NOMO-1 treated with DMSO at 0.1 percent for 48 hours (cell line): ENCODE measurements at regions not wholly inside any gene's neighbourhood (a gene's known extent, or its start where the extent isn't known, plus 50 kb on each side); places are given as distances from the start of the nearest gene placed in this dataset.
"Not testable (repeated sequence)": the region's sequence is repeated elsewhere in the genome, so short reads cannot be mapped to it uniquely, and the experiment has no call there.

Experiments used
- DNase-seq: peaks from one replicate; lab custom pipeline; 2025; ENCODE audit not compliant: unreplicated experiment; lab: John Stamatoyannopoulos, UW

DNA sequence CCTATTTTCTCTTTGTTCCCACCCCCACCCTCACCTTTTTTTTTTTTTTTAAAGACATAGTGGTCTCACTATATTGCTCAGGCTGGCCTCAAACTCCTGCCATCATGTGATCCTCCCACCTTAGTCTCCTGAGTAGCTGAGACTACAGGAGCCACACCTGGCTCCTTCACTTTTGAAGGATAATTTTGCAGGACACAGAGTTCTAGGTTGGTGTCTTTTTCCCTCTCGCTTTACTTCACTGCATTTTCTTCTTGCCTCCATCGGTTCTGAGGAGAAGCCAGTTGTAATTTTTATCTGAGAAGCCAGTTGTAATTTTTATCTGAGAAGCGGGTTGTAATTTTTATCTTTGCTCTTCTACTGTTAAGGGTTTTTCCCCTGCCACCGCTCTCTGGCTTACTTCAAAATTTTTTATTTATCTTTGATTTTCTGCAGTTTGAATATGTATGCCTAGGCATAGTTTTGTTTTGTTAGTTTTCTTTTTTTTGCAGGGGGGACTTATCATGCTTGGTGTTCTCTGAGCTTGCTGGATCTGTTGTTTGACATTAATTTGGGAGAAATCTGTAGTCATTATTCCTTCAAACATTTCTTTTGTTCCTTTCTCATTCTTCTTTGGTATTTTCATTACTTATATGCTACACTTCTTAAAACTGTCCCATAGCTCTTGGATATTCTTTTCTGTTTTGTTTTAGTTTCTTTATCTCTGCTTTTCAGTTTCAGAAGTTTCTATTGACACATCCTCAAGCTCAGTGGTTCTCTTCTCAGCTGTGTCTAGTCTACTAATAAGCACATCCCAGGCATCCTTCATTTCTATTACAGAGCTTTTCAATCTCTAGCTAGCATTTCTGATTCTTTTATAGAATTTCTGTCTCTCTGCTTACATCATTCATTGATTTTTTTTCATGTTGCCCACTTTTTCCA lies 148.2 kb upstream of the CHD1 start:
- no peak for DNase-seq

DNA sequence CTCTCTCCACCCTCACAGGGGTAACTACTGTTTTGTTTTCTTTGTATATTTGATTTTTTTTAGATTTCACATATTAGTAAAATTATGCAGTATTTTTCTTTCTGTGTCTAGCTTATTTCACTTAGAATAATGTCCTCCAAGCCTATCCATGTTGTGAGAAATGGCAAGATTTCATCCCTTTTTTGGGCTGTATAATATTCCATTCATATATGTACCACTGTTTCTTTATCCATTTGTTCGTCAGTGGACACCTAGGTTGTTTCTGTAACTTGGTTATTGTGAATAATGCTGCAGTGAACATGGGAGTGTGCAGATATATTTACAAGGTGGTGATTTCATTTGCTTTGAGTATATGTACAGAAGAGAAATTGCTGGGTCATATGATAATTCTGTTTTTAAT lies 144.0 kb upstream of the CHD1 start:
- no peak for DNase-seq

DNA sequence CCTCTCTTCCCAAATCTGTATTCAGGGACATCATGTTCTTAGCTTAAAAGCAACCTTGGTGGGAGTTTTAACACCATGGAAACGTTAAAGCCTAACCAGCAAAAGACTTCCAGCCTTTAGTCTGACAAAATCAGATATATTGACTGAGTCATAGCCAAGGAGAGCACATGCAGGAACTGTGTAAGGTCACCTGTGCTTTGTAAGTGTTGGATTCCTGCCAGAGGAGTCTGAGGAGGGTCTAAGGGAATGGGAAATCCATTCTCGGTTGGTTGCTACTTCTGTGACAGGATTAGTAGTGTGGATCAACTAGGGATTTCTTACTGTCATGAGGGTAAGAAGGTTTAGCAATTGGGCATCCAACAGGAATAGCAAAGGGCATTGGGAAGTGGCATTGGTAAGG lies 142.0 kb upstream of the CHD1 start:
- no peak for DNase-seq

DNA sequence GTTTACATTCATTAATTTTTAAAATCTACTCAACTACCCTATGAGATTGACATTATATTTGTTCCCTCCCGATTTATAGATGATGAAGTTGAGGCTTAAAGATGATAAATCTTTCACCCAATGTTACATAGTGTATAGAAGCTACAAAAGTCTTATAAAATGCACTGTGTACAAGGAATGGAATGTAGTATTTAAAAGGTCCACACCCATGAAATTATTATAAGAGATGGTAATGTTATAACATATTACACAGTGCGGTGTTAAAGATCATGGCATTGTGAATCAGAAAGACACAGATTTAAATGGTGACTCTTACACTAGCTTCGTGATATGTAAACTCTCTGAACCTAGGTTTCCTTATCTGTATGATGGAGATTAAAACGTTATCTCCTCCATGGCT lies 141.6 kb upstream of the CHD1 start:
- no peak for DNase-seq

DNA sequence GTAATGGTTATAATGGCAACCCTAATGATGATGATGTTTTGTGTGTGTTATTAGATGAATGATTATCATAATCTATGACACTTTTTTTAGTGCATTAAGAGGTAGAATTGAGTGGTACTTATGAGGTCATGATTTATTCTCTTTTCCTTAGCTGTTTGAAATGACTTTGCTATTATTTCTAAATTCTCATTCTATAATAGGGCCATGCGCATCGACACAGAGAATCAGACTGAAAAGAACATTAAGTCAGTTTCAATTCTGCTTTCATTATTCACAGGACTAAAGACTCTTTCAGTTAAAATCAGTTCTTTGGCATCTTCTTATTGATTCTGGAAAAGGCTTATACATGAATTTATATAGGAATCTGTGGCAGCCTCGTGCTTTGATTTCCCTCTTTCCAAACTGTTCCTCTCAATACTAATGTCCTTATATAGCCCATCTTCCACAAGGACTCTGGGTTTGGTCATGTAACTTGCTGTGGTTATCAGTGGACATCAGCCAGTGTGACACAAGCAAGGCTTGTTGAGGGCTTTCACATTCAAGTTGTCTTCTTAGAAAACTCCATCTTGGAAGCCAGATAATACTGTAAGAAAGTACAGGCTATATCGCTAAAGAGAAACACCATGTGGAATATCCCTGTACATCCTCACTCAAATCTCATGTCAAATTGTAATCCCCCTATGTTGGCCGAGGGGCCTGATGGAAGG lies 140.3 kb upstream of the CHD1 start:
- no peak for DNase-seq

DNA sequence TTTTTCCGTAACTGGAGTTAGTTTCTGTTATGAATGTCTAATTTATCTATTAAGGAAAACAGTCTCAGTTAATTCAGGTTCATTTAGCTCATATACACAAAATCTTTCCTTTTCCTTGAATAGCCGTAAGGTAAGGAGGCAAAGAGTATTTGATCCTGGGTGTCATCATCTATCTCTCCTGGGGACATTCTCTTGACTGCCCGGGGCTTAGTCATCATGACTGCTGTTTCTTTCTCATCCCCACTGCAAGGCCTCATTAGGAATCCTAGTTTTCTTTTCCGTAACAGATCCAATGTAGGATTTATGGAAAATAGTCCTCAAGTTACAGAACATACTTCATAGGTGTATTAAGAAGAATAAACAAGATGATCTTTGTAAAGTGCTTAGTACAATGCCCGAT lies 134.9 kb upstream of the CHD1 start:
- DNase-seq: no peak

DNA sequence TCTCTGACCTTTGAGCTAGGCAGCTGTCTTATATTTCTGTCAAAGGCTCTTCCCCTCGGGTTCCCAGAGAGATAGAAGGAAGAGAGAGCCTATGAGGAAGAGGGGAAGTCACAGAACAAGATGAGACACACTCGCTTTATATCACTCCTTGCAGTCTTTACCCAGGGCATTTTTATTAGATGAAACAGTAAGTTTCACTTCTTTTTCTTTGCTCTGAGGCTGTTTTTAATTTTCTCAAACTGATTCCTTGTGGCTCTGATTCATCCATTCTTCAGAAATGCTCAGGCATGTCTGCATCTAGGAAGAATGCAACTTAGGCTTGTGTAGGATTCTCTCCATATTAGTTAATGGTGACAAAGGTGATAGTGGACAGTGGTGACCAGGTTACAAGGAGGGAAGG lies 132.9 kb upstream of the CHD1 start:
- DNase-seq: peak; percentile 80

DNA sequence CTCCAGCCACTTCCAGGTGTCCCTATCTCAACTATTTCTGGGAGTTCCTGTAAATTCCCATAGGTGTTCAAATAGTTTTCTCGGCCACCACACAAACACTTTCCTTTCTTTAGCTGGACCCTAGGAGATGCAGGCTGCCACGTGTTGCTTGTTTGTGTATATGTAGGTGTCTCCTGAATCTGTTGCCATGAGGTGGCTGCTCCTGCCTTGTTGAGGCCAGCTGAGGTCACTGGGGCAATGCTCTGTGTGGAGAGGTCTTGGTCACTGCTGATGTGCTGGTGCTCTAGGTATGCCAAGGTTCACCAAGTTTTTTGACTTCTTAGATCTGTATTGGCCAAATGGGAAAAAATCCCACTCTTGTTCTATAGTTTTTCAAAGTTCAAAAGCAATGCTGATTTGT lies 132.5 kb upstream of the CHD1 start:
- no peak for DNase-seq

DNA sequence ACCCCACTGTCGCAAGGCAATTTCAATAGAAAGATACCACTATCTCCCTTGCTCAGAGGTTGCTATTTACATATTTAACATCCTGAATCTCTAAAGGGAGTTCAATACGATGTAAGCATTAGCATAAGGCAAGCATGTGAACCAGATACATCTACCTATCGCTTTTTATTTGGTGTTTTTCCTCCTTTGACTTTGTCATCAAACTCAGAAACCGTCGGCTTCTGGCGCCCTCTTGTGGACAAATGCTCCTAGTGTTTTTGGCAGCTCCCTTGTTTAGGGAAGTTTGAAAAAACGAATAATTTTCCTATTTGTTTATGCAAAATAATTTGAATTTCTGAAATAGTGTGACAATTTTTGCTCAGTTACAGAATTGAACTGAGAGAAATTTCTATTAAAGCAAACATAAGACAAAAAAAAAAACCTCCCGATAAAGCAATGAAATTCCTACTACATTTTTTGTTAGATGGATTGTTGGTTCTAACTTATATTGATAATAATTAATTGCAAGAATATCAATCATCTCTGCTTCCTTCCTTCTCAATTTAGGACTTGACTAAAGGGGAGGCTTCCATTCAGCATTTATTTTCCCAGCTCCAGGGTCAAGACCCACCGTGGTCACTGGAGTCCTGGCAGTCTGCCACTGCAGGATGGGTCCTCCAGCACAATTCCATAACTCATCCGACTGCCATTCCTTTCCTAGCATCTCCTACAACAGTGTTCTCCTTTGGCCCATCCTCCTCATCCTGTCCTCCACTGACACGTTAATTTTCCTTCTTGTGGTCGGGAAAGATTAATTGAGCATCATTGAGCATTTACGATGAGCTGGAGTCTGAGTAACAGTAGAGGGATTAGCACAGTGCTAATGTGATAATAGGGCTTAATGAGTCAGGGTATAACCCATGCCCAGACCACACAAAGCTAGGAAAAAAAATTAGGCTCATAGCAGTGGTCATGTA lies 131.8 kb upstream of the CHD1 start:
- peak; percentile 75 for DNase-seq

DNA sequence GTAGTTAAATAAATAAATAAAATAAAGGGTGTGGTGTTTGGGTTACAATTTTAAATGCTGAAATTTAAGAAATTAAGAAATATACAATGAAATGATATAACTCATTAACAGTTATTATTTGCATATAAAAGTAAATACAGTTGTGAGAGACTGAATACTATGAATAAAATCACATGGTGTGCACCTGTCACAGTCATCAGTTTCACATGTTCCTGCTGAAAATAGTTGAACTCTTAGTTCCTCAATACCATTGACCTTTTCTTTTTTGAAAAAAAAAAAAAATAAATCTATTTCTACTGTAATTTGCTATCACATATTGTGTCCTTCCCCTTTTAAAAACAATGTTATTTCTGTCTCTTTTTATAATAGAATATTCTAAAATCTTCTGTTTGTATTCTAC lies 130.9 kb upstream of the CHD1 start:
- no peak for DNase-seq

DNA sequence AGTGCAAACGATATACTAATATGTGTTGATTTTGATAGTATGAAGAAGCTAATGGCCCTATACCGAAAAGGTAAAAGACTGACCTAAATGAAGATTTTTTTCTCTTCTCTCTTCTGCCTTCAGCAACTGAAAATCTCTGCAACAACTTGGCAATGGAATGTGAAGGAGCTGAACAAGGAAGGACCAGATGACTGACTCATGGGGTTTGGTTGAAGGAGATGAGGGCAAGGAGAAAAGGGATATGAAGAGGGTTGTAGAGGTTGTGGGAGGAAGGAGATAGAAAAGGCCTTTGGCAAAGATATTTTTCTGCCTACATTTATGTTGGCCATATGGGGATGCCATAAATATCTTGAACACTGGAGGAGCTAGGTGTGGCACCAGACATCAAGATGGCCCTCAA lies 129.7 kb upstream of the CHD1 start:
- DNase-seq: no peak

DNA sequence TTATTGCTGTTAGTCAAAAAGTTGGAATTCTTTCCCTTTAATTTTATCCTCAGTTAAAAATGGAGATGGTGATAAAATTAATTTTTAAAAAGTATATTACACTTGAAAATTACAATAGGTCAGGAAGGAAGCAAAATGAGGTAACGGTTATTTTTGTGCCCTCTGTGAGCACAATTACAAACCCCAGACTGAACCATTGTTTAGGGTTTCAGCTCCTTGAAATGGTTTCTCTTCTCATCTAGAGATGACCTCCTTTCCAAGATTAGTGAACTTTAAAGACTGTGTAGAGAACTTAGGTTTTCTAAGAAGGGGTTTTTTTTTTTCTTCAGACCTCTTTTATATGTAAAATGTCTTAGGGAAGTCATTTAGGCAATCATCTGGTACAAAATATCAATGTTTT lies 126.2 kb upstream of the CHD1 start:
- DNase-seq: no peak

DNA sequence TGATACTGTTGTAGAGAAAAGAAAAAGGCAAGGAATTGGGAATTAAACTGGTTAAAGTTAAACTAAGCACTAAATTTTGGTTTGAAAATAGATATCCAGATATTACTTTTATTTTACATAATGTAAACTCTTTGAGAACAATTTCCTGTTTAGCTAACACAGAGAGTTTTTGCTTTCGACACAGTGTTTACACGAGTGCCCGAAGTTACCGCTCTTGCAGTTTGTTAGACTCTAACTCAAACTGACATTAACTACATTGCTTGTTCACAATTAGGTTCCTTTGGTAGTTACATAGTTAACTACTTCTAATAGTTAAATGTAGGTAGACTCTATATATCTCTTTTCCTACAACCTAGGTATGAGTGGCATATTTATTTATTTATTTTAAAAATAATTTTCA lies 117.1 kb upstream of the CHD1 start:
- DNase-seq: no peak

DNA sequence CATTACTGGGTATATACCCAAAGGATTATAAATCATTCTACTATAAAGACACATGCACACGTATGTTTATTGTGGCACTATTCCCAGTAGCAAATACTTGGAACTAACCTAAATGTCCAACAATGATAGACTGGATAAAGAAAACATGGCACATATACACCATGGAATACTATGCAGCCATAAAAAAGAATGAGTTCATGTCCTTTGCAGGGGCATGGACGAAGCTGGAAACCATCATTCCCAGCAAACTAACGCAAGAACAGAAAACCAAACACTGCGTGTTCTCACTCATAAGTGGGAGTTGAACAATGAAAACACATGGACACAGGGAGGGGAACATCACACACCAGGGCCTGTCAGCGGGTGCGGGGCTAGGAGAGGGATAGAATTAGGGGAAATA lies 114.5 kb upstream of the CHD1 start:
- DNase-seq: not testable (repeated sequence)

DNA sequence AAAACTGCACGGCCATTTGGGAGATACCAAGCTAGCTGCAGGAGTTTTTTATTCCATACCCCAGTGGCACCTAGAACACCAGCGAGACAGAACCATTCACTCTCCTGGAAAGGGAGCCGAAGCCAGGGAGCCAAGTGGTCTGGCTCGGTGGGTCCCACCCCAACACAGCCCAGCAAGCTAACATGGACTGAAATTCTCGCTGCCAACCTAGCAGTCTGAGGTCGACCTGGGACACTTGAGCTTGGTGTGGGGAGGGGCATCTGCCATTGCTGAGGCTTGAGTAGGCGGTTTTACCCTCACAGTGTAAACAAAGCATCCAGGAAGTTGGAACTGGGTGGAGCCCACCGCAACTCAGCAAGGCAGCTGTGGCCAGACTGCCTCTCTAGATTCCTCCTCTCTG lies 108.9 kb upstream of the CHD1 start:
- DNase-seq: peak; percentile 35

DNA sequence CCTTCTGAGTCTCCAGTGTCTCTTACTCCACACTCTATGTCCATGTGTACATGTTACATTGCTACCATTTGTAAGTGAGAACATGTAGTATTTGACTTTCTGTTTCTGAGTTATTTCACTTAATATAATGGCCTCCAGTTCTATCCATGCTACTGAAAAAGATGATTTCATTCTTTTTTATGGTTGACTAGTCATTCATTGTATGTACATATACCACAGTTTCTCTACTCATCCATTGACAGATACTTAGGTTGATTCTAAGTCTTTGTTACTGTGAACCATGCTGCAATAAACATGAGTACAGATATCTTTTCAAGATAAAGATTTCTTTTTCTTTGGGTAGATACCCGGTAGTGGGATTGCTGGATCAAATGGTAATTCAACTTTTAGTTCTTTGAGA lies 107.1 kb upstream of the CHD1 start:
- no peak for DNase-seq

DNA sequence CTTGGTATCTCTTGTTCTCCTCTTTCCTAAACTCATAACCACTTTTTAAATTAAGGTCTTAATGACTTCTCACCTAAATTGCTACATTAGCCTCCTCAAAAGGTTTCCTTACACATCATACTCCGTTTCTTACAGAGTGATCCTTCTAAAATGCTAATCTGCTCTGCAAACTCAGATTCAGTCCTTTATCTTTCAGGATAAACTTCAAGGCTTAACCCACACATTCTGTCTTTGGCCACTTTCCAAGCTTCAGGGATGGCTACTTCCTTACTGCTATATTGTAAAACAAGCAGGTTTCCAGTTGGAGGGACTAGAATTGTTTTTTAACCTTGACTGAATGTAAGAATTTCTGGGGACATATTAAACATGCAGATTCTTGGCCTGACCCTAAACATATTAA lies 105.5 kb upstream of the CHD1 start:
- DNase-seq: no peak

DNA sequence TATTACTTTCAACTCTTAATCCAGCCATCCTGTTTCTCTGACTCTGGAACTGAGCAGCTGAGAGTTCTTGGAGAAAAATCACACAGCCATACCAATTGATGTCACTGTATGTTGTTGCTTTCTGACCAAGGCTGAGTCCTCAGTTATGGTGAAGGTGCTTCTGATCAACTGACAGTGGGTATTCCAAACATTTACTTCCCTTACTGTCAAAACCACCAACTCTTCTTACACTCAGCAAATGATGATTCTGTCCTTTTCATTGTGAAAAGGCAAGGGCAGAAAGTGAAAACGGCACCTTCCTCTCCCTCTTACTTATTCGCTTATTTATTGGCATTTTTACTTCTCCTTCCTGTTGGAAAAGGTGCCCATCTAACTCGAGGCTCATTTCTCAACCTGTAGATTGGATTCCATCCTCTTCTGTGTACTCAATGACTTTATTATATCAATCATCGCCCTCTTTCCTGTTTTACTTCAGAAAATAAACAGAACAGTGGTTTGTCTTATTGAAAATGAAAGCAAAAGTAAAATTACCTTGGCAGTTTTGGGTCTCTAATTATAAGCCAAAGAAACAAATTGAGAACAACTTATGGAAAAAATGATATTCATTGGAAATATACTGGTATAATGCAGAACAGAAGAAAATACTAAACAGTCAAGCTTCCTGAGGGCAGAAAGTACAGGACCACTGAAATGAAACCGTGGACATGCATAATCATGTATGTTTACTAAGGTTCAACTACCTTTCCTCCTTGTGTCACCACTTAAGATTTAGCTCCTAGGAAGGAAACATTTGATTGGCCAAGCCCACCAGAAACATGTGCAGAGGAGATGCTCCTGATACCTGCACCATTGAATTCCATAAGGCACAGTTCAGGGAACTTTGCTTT lies 104.5 kb upstream of the CHD1 start:
- DNase-seq: no peak

DNA sequence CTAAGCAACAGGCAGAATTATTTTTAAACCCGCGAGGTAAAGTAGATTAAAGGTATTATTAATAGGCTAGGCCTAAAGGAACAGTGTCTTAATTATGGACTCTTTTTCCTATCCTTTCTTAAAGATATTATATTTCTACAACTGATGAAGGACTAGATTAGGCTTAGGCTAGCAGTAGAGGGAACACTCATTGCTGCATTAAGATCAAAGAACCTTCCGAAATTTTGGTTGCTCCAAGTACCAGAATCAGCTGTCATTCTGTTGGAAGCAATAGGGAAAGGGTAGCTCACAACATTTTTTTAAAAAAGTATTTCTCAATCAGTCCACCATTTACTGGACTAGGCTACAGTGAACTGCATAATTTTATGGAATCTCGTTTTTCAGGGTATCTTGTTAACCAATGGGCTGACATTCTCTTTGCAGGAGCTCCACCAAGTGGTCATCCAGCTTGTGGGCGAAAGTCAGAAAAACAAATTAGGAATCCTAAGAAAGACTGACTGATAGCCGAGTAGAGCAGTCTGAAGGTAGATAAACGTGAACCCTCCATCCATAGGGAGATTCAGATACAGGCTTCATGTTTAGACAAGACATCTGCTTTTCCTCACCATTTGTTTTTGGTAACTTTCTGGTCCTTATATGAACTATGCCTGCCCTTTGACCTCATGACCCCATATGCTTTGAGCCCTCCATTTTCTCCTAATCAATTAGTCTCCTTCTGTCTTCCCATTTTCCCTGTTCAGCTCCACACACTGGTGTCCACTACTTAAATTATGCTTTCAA lies 103.6 kb upstream of the CHD1 start:
- DNase-seq: peak; percentile 58
